Activated CD8-positive, alpha-beta memory T cell treated with anti-CD3 and anti-CD28 coated beads for 36 hours (primary cell): ENCODE measurements at regions not wholly inside any gene's neighbourhood (a gene's known extent, or its start where the extent isn't known, plus 50 kb on each side); places are given as distances from the start of the nearest gene placed in this dataset.

Experiments used
- CTCF ChIA-PET: fragments of 350-600 bp; sonication (Branson Sonifier 250); formaldehyde crosslinking; loops from one replicate; lab custom pipeline; 2021; ENCODE audit warnings: antibody characterized with exemption; lab: Charles Lee
- POLR2A ChIA-PET: fragments of 350-600 bp; sonication (Branson Sonifier 250); formaldehyde crosslinking; loops from one replicate; lab custom pipeline; 2021; ENCODE audit warnings: antibody characterized with exemption; lab: Charles Lee

DNA sequence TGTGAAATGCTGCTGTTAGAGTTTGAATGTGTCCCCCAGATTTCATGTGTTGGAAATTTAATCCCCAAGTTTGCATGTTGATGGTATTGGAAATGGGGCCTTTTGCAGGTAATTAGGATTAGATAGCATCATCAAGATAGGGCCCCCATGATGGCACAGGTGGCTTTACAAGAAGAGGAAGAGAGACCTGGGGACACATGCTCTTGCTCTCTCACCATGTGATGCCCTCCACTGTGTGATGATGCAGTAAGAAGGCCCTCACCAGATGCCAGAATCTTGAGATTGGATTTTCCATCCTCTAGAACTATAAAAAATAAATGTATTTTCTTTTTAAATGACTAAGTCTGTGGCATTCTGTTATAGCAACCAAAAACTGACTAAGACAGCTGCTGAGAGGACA, 57.0 kb upstream of the NEK7 start:
- POLR2A ChIA-PET: no interaction called here

DNA sequence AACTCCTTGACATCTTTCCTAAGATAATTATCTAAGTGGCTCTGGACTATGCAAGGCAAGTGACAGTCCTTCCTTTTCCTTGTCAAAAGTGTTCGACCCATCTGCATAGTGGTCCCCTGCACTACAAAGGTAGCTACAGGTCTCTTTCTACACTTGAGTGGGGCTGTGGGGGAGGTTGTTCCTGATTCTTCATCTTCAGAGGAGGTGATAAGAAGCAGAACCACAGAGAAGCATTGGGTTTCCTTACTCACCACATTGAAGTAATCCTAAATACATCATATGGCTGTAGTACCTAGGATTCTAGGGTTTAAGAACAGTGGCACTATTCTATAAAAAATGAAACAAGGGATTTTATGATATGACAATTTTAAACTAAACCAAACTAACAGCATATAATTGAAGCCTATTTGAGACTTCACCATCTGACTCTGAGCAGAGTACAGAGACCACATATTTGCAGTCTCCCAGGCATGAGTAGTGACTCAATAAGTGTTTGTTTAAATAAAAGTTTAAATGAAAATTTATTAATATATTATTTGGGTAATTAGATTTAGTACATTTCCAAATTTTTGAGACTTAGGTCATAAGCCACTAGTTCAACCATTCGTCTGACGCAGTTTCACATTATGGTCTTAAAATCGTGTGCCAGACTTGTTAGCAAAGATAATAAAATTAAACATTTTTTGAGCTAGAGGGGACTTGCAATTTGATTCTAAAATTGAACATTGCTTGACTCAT, 54.9 kb upstream of the NEK7 start:
- ChIA-PET CTCF (no interaction called here), POLR2A (no interaction called here)

More for the DNA sequence above, 57.0 kb upstream of the NEK7 start:
- CTCF ChIA-PET: interaction anchor here (0.9 kb wide), 1 partner anchor 14 kb away, joined by 3 read pairs; no protein-coding TSS in a partner anchor

DNA sequence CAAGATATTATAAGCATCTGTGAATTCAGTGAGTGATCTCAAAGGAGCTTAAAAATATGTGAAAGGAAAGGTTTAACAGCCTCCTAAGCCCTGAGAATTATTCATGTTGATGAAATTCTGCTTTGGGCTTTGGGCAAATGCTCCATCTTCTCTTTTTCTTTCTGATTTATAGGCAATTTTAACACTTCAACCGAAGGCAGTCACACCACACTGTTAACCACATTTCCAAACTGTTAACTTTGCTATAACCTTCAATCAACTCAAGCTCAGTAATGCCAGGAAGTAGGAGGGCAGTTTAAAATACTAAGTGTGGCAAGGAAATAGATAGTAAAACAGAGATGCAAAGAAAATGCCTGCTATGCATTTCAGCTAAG, 54.4 kb upstream of the NEK7 start:
- ChIA-PET CTCF (no interaction called here), POLR2A (no interaction called here)

DNA sequence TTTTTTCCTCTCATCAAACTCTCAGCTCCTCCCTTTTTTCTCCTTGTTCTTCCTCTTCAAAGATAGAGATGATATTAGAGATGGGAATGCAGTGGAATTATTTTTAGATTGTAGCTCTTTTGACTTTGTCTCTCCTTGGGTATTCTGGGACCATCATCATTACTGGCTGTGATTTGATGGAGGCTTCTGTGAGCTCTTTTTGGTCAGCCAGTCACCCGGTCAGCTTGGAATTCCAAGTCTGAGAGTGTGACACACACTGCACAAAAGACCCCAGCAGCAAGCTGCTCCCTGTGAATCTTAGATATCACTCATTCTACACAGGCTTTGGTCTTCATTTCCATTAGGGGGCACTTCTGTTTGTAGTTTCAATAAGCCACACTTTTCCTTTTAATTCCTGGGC, 51.6 kb upstream of the NEK7 start:
- ChIA-PET POLR2A (no interaction called here), CTCF (no interaction called here)

DNA sequence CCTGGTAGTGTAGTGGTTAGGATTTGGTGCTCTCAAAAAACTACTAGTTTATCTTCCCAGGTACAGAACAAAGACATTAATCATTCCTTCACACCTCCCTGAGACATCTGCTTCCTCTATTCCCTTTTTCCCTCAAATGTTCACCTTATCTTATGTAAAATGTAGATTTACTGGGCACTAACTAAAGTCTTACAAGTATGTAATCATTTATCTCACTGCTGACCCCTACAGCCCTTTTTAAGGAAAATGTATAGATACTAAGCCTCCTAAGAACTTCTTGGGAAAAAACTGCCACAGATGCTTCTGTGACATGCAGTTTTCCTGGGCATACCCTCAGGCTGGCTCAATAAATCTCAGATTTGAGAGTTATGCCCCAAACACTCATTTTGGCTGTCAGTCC, 50.8 kb upstream of the NEK7 start:
- ChIA-PET CTCF (no interaction called here), POLR2A (no interaction called here)
